ENCODE measurements at regions not wholly inside any gene's neighbourhood (a gene's known extent, or its start where the extent isn't known, plus 50 kb on each side); places are given as distances from the start of the nearest gene placed in this dataset.
"Not testable (repeated sequence)": the region's sequence is repeated elsewhere in the genome, so short reads cannot be mapped to it uniquely, and the experiment has no call there.

DNA sequence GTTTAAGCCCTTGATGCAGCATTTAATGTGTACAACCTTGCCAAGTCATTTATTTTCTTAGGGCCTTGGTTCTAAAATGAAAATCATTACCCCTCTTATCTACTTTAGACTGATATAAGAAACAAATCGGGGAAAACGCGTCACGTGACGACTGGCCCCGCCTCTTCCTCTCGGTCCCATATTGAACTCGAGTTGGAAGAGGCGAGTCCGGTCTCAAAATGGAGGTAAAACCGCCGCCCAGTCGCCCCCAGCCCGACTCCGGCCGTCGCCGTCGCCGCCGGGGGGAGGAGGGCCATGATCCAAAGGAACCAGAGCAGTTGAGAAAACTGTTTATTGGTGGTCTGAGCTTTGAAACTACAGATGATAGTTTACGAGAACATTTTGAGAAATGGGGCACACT is 449.8 kb upstream of the FRG2C start:
- TF ChIP-seq, protein P1, sequence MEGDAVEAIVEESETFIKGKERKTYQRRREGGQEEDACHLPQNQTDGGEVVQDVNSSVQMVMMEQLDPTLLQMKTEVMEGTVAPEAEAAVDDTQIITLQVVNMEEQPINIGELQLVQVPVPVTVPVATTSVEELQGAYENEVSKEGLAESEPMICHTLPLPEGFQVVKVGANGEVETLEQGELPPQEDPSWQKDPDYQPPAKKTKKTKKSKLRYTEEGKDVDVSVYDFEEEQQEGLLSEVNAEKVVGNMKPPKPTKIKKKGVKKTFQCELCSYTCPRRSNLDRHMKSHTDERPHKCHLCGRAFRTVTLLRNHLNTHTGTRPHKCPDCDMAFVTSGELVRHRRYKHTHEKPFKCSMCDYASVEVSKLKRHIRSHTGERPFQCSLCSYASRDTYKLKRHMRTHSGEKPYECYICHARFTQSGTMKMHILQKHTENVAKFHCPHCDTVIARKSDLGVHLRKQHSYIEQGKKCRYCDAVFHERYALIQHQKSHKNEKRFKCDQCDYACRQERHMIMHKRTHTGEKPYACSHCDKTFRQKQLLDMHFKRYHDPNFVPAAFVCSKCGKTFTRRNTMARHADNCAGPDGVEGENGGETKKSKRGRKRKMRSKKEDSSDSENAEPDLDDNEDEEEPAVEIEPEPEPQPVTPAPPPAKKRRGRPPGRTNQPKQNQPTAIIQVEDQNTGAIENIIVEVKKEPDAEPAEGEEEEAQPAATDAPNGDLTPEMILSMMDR (IDR thresholded peaks at IDR 0.05), result not testable (repeated sequence)
- TF ChIP-seq POLR2A (IDR thresholded peaks at IDR 0.05), result not testable (repeated sequence)

Data from right lobe of liver (tissue), 4 donors.